Stimulated activated CD4-positive, alpha-beta T cell treated with anti-CD3 and anti-CD28 coated beads, Interleukin-1b, Interleukin-23, amount 100 ng/mL, for 48 hours (primary cell): ENCODE measurements at regions not wholly inside any gene's neighbourhood (a gene's known extent, or its start where the extent isn't known, plus 50 kb on each side); places are given as distances from the start of the nearest gene placed in this dataset.

ENCODE experiments used
- DNase-seq: peaks from one replicate; pipeline ENCODE4 v3.0.0-alpha.2; 2020

GRCh38 chr10:113446739-113447138 is 106.1 kb upstream of the HABP2 start:
- DNase-seq = no peak

- no peak for DNase-seq
These were observed 105.6 kb upstream of the HABP2 start for GRCh38 chr10:113447278-113447677.

GRCh38 chr10:113449006-113449695 is 103.7 kb upstream of the HABP2 start:
- no peak for DNase-seq

- DNase-seq = no peak
These were observed 102.6 kb upstream of the HABP2 start for GRCh38 chr10:113450046-113450804.

GRCh38 chr10:113450906-113451305 is 101.9 kb upstream of the HABP2 start:
- DNase-seq = no peak

GRCh38 chr10:113452146-113452845 is 100.6 kb upstream of the HABP2 start:
- no peak for DNase-seq

GRCh38 chr10:113453351-113453750 is 99.5 kb upstream of the HABP2 start:
- no peak for DNase-seq

GRCh38 chr10:113454341-113455061 is 98.4 kb upstream of the HABP2 start:
- peak; percentile 6 for DNase-seq

GRCh38 chr10:113455947-113456346 is 96.9 kb upstream of the HABP2 start:
- no peak for DNase-seq

- no peak for DNase-seq
These were observed 96.1 kb upstream of the HABP2 start for GRCh38 chr10:113456741-113457140.

- DNase-seq = no peak
These were observed 95.4 kb upstream of the HABP2 start for GRCh38 chr10:113457408-113457807.

- no peak for DNase-seq
These were observed 94.4 kb upstream of the HABP2 start for GRCh38 chr10:113458451-113458850.

GRCh38 chr10:113458944-113459343 is 93.9 kb upstream of the HABP2 start:
- no peak for DNase-seq

GRCh38 chr10:113459626-113460280 is 93.1 kb upstream of the HABP2 start:
- no peak for DNase-seq

- DNase-seq = no peak
These were observed 89.8 kb upstream of the HABP2 start for GRCh38 chr10:113463083-113463482.

GRCh38 chr10:113463777-113464176 is 89.1 kb upstream of the HABP2 start:
- no peak for DNase-seq

- DNase-seq = no peak
These were observed 83.1 kb upstream of the HABP2 start for GRCh38 chr10:113469796-113470195.

GRCh38 chr10:113470372-113471240 is 82.2 kb upstream of the HABP2 start:
- no peak for DNase-seq

- no peak for DNase-seq
These were observed 81.4 kb upstream of the HABP2 start for GRCh38 chr10:113471241-113471996.

- no peak for DNase-seq
These were observed 79.8 kb upstream of the HABP2 start for GRCh38 chr10:113473011-113473410.

- DNase-seq = no peak
These were observed 79.0 kb upstream of the HABP2 start for GRCh38 chr10:113473851-113474250.
